SU-DHL-6 (cell line): ENCODE measurements at regions not wholly inside any gene's neighbourhood (a gene's known extent, or its start where the extent isn't known, plus 50 kb on each side); places are given as distances from the start of the nearest gene placed in this dataset.

Source experiments
- H2AFZ ChIP-seq: fragments of 200-600 bp; sonication (generic); 2 replicates; pipeline ENCODE4 v1.6.1; 2014; ENCODE audit warnings: low read depth, mild to moderate bottlenecking, moderate library complexity, mixed read lengths, antibody characterized with exemption, low read length; ENCODE audit not compliant: severe bottlenecking
- H3F3A ChIP-seq: fragments of 200-600 bp; shearing (Covaris generic); 2 replicates; pipeline ENCODE4 v1.6.0; 2016; ENCODE audit warnings: antibody characterized with exemption, mild to moderate bottlenecking; ENCODE audit not compliant: insufficient read depth
- H3K27ac ChIP-seq: fragments of 200-600 bp; sonication (generic); 2 replicates; pipeline ENCODE4 v1.5.1; 2016; ENCODE audit warnings: low read depth, mild to moderate bottlenecking, low read length, moderate library complexity, mixed read lengths
- H3K27me3 ChIP-seq: fragments of 200-600 bp; sonication (generic), shearing (Covaris generic); 2 replicates; pipeline ENCODE4 v1.6.0; 2014; ENCODE audit warnings: mild to moderate bottlenecking, low read length
- H3K36me3 ChIP-seq: fragments of 200-600 bp; sonication (generic); 2 replicates; pipeline ENCODE4 v1.6.1; 2014; ENCODE audit warnings: mild to moderate bottlenecking, low read length, mixed read lengths
- H3K4me2 ChIP-seq: fragments of 300-600, 200-600 bp; shearing (Covaris generic), sonication (generic); 2 replicates; pipeline ENCODE4 v1.6.0; 2014; ENCODE audit warnings: low read length, low read depth, mild to moderate bottlenecking; ENCODE audit not compliant: poor library complexity, severe bottlenecking
- H3K4me3 ChIP-seq: fragments of 200-600 bp; sonication (generic); 2 replicates; pipeline ENCODE4 v1.5.1; 2014; ENCODE audit warnings: antibody characterized with exemption, low read length, mild to moderate bottlenecking, mixed read lengths; ENCODE audit not compliant: insufficient read depth, poor library complexity, severe bottlenecking
- H3K79me2 ChIP-seq: fragments of 200-600 bp; sonication (generic); 2 replicates; pipeline ENCODE4 v1.6.1; 2014; ENCODE audit warnings: mild to moderate bottlenecking, low read length, moderate library complexity; ENCODE audit not compliant: insufficient read depth
- H3K9ac ChIP-seq: fragments of 200-600 bp; sonication (generic); 2 replicates; pipeline ENCODE4 v1.7.0; 2014; ENCODE audit warnings: mild to moderate bottlenecking, low read length
- H3K9me2 ChIP-seq: fragments of 200-600 bp; sonication (generic); replicated peaks from 2 replicates; pipeline ENCODE4 v1.6.1; 2014; ENCODE audit warnings: low read length; ENCODE audit not compliant: insufficient read depth
- H3K9me3 ChIP-seq: fragments of 200-600 bp; sonication (generic); 2 replicates; pipeline ENCODE4 v1.6.1; 2014; ENCODE audit warnings: low read length, mixed read lengths; ENCODE audit not compliant: insufficient read depth
- H4K20me1 ChIP-seq: fragments of 200-600 bp; sonication (generic); 2 replicates; pipeline ENCODE4 v1.6.1; 2014; ENCODE audit warnings: low read depth, mild to moderate bottlenecking, antibody characterized with exemption, low read length, moderate library complexity, mixed read lengths
- CTCF ChIP-seq: fragments of 200-600 bp; sonication (generic); IDR thresholded peaks from one replicate; pipeline ENCODE4 v1.5.1; 2017; ENCODE audit warnings: antibody characterized with exemption, mild to moderate bottlenecking, low read length, moderate library complexity; ENCODE audit not compliant: insufficient read depth, poor library complexity, severe bottlenecking
- EZH2phosphoT487 ChIP-seq: fragments of 200-600 bp; sonication (generic), shearing (Covaris generic); conservative IDR thresholded peaks from 2 replicates; pipeline ENCODE4 v1.6.1; 2018; ENCODE audit warnings: mild to moderate bottlenecking, antibody characterized with exemption, low read length, moderate library complexity, mixed read lengths

- Histone ChIP-seq H3K79me2 (no peaks in the 10 kb centered on the region), H2AFZ (no peak overlapping the region), H4K20me1 (no peaks in the 10 kb centered on the region), H3K9me2 (no peaks in the 10 kb centered on the region), H3K4me3 (no peak overlapping the region), H3K27ac (no peak overlapping the region), H3K36me3 (no peaks in the 10 kb centered on the region), H3K9ac (no peak overlapping the region), H3K9me3 (no peaks in the 10 kb centered on the region), H3K27me3 (no peaks in the 10 kb centered on the region), H3F3A (no peaks in the 10 kb centered on the region), H3K4me2 (no peak overlapping the region)
- TF ChIP-seq EZH2phosphoT487 (no peak), CTCF (no peak)
Measured at GRCh38 chr6:133635447-133635846, 253.5 kb upstream of the TCF21 start.

GRCh38 chr6:133637436-133637835 lies 251.5 kb upstream of the TCF21 start:
- Histone ChIP-seq H3K9me2 (no peaks in the 10 kb centered on the region), H3K4me3 (no peak overlapping the region), H3K36me3 (no peaks in the 10 kb centered on the region), H3K9me3 (no peaks in the 10 kb centered on the region), H3K79me2 (no peaks in the 10 kb centered on the region), H4K20me1 (no peaks in the 10 kb centered on the region), H3K27me3 (no peaks in the 10 kb centered on the region), H3K27ac (no peak overlapping the region), H3K4me2 (no peak overlapping the region), H3F3A (no peaks in the 10 kb centered on the region), H3K9ac (no peak overlapping the region), H2AFZ (no peak overlapping the region)
- TF ChIP-seq EZH2phosphoT487 = no peak

GRCh38 chr6:133637874-133638273 lies 251.0 kb upstream of the TCF21 start:
- H3K9me3 ChIP-seq = no peaks in the 10 kb centered on the region
- no peaks in the 10 kb centered on the region for H3K79me2 ChIP-seq
- H3F3A ChIP-seq = no peaks in the 10 kb centered on the region
- H3K9ac ChIP-seq = no peak overlapping the region
- H3K9me2 ChIP-seq = no peaks in the 10 kb centered on the region
- H3K4me2 ChIP-seq = no peak overlapping the region
- no peak overlapping the region for H3K4me3 ChIP-seq
- no peaks in the 10 kb centered on the region for H3K27me3 ChIP-seq
- no peaks in the 10 kb centered on the region for H3K36me3 ChIP-seq
- no peak overlapping the region for H3K27ac ChIP-seq
- H2AFZ ChIP-seq = no peak overlapping the region
- TF ChIP-seq EZH2phosphoT487 (no peak), CTCF (no peak)
- H4K20me1 ChIP-seq = no peaks in the 10 kb centered on the region

GRCh38 chr6:133641104-133641503 lies 247.8 kb upstream of the TCF21 start:
- TF ChIP-seq CTCF (no peak), EZH2phosphoT487 (no peak)
- no peak overlapping the region for H2AFZ ChIP-seq
- H3K9me2 ChIP-seq = no peaks in the 10 kb centered on the region
- H4K20me1 ChIP-seq = no peaks in the 10 kb centered on the region
- H3K4me2 ChIP-seq = no peak overlapping the region
- no peaks in the 10 kb centered on the region for H3K9me3 ChIP-seq
- no peak overlapping the region for H3K4me3 ChIP-seq
- H3K27me3 ChIP-seq = no peaks in the 10 kb centered on the region
- H3K9ac ChIP-seq = no peak overlapping the region
- no peaks in the 10 kb centered on the region for H3K36me3 ChIP-seq
- no peaks in the 10 kb centered on the region for H3F3A ChIP-seq
- no peak overlapping the region for H3K27ac ChIP-seq
- no peaks in the 10 kb centered on the region for H3K79me2 ChIP-seq
